ENCODE measurements at regions not wholly inside any gene's neighbourhood (a gene's known extent, or its start where the extent isn't known, plus 50 kb on each side); places are given as distances from the start of the nearest gene placed in this dataset.

- no peak for TF ChIP-seq CTCF (IDR thresholded peaks at IDR 0.05)
- TF ChIP-seq POLR2A (IDR thresholded peaks at IDR 0.05) = no peak
These were observed 1778.5 kb upstream of the ACO1 start for GRCh38 chr9:30605936-30606335.

All from lower leg skin (tissue), 3 donors.